ENCODE measurements at regions not wholly inside any gene's neighbourhood (a gene's known extent, or its start where the extent isn't known, plus 50 kb on each side); places are given as distances from the start of the nearest gene placed in this dataset.

- CTCF ChIA-PET: interaction anchor here (0.6 to 4.4 kb wide), 6 partner anchors 14 to 399 kb away, joined by 3 to 48 read pairs (median 6); no protein-coding TSS in a partner anchor
- no peak for DNase-seq (ENCODE audit: unreplicated experiment)
- no peak overlapping the region for H3K4me3 Mint-ChIP-seq (ENCODE audit: unreplicated experiment)
Observed at GRCh38 chr10:69693886-69694285, 63.8 kb downstream of the FAM241B start.

GRCh38 chr10:69696073-69696731, 66.2 kb downstream of the FAM241B start:
- peaks cover 24% of the 10 kb centered on the region for H3K27me3 Mint-ChIP-seq (ENCODE audit: insufficient read depth, unreplicated experiment)
- H3K36me3 Mint-ChIP-seq (ENCODE audit: insufficient read depth, unreplicated experiment): no peaks in the 10 kb centered on the region
- POLR2A ChIA-PET: no interaction called here
- BruUV-seq (replicated peaks): no TSS peak
- peak; percentile 70 for DNase-seq (ENCODE audit: unreplicated experiment)
- intact Hi-C loops (cut with micrococcal nuclease): loop anchor here (1.0 kb wide), 2 partner anchors 21 to 105 kb away; partner anchors contain the start of gene COL13A1
- no peak overlapping the region for H3K27ac Mint-ChIP-seq (ENCODE audit: low read depth, unreplicated experiment)
- TF ChIP-seq CTCF (IDR thresholded peaks at IDR 0.05; ENCODE audit: unreplicated experiment): peak; percentile 69
- CTCF ChIA-PET: interaction anchor here (0.6 to 4.4 kb wide), 27 partner anchors 9 to 357 kb away, joined by 3 to 48 read pairs (median 4); no protein-coding TSS in a partner anchor
- H3K4me1 Mint-ChIP-seq (ENCODE audit: insufficient read depth, unreplicated experiment): no peaks in the 10 kb centered on the region
- no peak overlapping the region for H3K4me3 Mint-ChIP-seq (ENCODE audit: unreplicated experiment)
- H3K9me3 Mint-ChIP-seq (ENCODE audit: unreplicated experiment): no peaks in the 10 kb centered on the region

More at GRCh38 chr10:69693886-69694285, 63.8 kb downstream of the FAM241B start:
- intact Hi-C loops (cut with micrococcal nuclease): no loop called here
- POLR2A ChIA-PET: no interaction called here
- Mint-ChIP-seq H3K9me3 (ENCODE audit: unreplicated experiment) (no peaks in the 10 kb centered on the region), H3K36me3 (ENCODE audit: insufficient read depth, unreplicated experiment) (no peaks in the 10 kb centered on the region), H3K4me1 (ENCODE audit: insufficient read depth, unreplicated experiment) (no peaks in the 10 kb centered on the region), H3K27me3 (ENCODE audit: insufficient read depth, unreplicated experiment) (peaks cover 23% of the 10 kb centered on the region), H3K27ac (ENCODE audit: low read depth, unreplicated experiment) (no peak overlapping the region)
- no peak for TF ChIP-seq CTCF (IDR thresholded peaks at IDR 0.05; ENCODE audit: unreplicated experiment)
- no TSS peak for BruUV-seq (replicated peaks)

- Mint-ChIP-seq H3K27ac (ENCODE audit: low read depth, unreplicated experiment) (no peak overlapping the region), H3K36me3 (ENCODE audit: insufficient read depth, unreplicated experiment) (no peaks in the 10 kb centered on the region), H3K4me3 (ENCODE audit: unreplicated experiment) (no peak overlapping the region), H3K9me3 (ENCODE audit: unreplicated experiment) (no peaks in the 10 kb centered on the region), H3K27me3 (ENCODE audit: insufficient read depth, unreplicated experiment) (peaks cover 24% of the 10 kb centered on the region), H3K4me1 (ENCODE audit: insufficient read depth, unreplicated experiment) (no peaks in the 10 kb centered on the region)
- CTCF ChIA-PET: interaction anchor here (0.6 to 4.4 kb wide), 22 partner anchors 10 to 356 kb away, joined by 3 to 48 read pairs (median 4); no protein-coding TSS in a partner anchor
- intact Hi-C loops (cut with micrococcal nuclease): no loop called here
- DNase-seq (ENCODE audit: unreplicated experiment): no peak
- BruUV-seq (replicated peaks): no TSS peak
- TF ChIP-seq CTCF (IDR thresholded peaks at IDR 0.05; ENCODE audit: unreplicated experiment): no peak
- POLR2A ChIA-PET: no interaction called here
Observed at GRCh38 chr10:69697006-69697405, 67.0 kb downstream of the FAM241B start.

GRCh38 chr10:69703256-69703655, 73.2 kb downstream of the FAM241B start:
- intact Hi-C loops (cut with micrococcal nuclease): no loop called here
- no peaks in the 10 kb centered on the region for H3K9me3 Mint-ChIP-seq (ENCODE audit: unreplicated experiment)
- H3K4me1 Mint-ChIP-seq (ENCODE audit: insufficient read depth, unreplicated experiment): peaks cover 16% of the 10 kb centered on the region
- peaks cover 37% of the 10 kb centered on the region for H3K27me3 Mint-ChIP-seq (ENCODE audit: insufficient read depth, unreplicated experiment)
- no peak for DNase-seq (ENCODE audit: unreplicated experiment)
- BruUV-seq (replicated peaks): no TSS peak
- TF ChIP-seq CTCF (IDR thresholded peaks at IDR 0.05; ENCODE audit: unreplicated experiment): no peak
- peak overlapping the region; percentile 67 for H3K27ac Mint-ChIP-seq (ENCODE audit: low read depth, unreplicated experiment)
- no peak overlapping the region for H3K4me3 Mint-ChIP-seq (ENCODE audit: unreplicated experiment)
- POLR2A ChIA-PET: no interaction called here
- CTCF ChIA-PET: no interaction called here
- H3K36me3 Mint-ChIP-seq (ENCODE audit: insufficient read depth, unreplicated experiment): no peaks in the 10 kb centered on the region

Data from MCF 10A (cell line).